ENCODE measurements at regions not wholly inside any gene's neighbourhood (a gene's known extent, or its start where the extent isn't known, plus 50 kb on each side); places are given as distances from the start of the nearest gene placed in this dataset.
"Not testable (repeated sequence)": the region's sequence is repeated elsewhere in the genome, so short reads cannot be mapped to it uniquely, and the experiment has no call there.

DNA sequence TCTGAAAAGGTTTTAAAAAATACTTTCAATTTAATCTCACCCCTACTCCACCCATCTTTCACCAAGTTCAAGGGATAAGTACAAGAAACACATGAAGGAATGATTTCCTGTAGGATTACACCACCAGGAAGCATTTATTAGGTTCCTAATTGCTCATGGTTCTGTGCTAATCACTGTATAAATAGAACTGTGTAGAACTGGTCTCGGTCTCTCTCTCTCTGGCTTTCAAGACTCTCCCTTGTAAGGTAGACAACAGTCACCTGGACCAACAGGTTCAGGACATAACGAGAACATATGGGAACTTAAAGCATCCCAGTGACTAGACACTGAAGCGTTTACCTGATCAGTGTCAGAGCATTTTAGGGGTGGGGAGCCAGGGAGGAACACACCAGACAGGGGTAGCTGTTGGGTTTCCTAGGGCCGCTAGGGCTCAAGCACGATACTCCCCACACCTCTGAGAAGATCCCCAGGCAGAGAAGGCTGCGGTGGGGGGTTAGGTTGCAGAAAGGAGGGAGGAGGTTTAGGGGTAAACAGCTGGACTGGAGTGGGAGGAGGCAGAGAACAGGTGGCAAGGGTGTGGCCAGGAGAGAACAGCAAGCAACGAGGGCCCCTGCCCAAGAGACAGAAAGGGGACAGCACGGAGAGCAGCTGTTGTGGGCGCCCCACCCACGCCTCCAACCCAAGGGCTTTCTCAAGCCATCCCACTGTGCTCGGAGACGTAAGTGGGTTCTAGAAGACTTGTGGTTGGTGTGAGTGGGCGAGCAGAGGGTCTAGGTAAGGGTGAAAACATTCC is 52.5 kb upstream of the USP6NL start:
- DNase-seq = no peak
- Histone ChIP-seq H3K27me3 (ENCODE audit: low read depth) (peaks cover 20% of the 10 kb centered on the region), H3K9me3 (replicated peaks) (no peaks in the 10 kb centered on the region), H3K4me1 (no peaks in the 10 kb centered on the region), H3K27ac (replicated peaks) (no peak overlapping the region), H3K36me3 (no peaks in the 10 kb centered on the region), H3K4me3 (no peak overlapping the region)
- TF ChIP-seq, protein P1, sequence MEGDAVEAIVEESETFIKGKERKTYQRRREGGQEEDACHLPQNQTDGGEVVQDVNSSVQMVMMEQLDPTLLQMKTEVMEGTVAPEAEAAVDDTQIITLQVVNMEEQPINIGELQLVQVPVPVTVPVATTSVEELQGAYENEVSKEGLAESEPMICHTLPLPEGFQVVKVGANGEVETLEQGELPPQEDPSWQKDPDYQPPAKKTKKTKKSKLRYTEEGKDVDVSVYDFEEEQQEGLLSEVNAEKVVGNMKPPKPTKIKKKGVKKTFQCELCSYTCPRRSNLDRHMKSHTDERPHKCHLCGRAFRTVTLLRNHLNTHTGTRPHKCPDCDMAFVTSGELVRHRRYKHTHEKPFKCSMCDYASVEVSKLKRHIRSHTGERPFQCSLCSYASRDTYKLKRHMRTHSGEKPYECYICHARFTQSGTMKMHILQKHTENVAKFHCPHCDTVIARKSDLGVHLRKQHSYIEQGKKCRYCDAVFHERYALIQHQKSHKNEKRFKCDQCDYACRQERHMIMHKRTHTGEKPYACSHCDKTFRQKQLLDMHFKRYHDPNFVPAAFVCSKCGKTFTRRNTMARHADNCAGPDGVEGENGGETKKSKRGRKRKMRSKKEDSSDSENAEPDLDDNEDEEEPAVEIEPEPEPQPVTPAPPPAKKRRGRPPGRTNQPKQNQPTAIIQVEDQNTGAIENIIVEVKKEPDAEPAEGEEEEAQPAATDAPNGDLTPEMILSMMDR (IDR thresholded peaks at IDR 0.05; ENCODE audit: borderline replicate concordance) = no peak
- intact Hi-C loops (cut with micrococcal nuclease) = no loop called here

DNA sequence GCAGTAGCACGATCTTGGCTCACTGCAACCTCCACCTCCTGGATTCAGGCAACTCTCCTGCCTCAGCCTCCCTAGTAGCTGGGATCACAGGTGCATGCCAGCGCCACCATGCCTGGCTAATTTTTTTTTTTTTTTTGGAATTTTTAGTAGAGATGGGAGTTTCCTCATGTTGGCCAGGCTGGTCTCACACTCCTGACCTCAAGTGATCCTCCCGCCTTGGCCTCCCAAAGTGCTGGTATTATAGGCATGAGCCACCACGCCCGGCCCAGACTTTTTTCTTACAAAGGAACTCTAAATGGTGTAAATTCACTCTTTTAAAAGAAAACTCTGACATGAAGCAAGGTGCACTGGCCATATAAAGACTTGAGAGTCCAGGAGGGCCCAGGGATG is 51.7 kb upstream of the USP6NL start:
- H3K9me3 ChIP-seq (replicated peaks); H3K27ac ChIP-seq (replicated peaks); H3K4me1 ChIP-seq; intact Hi-C loops (cut with micrococcal nuclease); DNase-seq; H3K4me3 ChIP-seq; H3K36me3 ChIP-seq: not testable (repeated sequence)
- H3K27me3 ChIP-seq (ENCODE audit: low read depth) = peaks cover 20% of the 10 kb centered on the region

DNA sequence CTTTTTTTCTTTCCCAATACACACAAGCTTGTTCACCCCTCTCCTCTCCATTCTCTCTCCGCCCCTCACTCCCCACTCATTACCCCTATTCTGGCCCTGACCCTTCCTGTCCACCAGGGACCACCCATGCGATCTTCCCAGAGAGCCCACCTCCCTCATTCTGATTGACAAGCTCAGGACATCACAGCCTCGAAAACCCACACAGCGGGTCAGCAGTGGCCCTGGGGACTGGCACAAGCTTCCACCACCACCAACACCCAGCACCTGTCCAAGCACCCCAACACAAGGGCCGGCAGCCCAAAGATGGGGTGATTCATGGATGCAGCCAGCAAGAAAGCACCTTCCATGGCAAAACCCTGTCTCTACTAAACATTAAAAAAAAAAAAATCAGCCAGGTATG is 50.0 kb upstream of the USP6NL start:
- Histone ChIP-seq H3K4me1 (no peaks in the 10 kb centered on the region), H3K36me3 (no peaks in the 10 kb centered on the region), H3K9me3 (replicated peaks) (no peaks in the 10 kb centered on the region), H3K27ac (replicated peaks) (no peak overlapping the region), H3K4me3 (no peak overlapping the region), H3K27me3 (ENCODE audit: low read depth) (peaks cover 20% of the 10 kb centered on the region)
- TF ChIP-seq, protein P1 (IDR thresholded peaks at IDR 0.05; ENCODE audit: borderline replicate concordance) = no peak
- intact Hi-C loops (cut with micrococcal nuclease) = no loop called here
- DNase-seq = no peak

Data from left ventricle myocardium inferior (tissue), 1 donor.